C4-2B (cell line): ENCODE measurements at regions not wholly inside any gene's neighbourhood (a gene's known extent, or its start where the extent isn't known, plus 50 kb on each side); places are given as distances from the start of the nearest gene placed in this dataset.

Experiments
- H3K27ac ChIP-seq: fragments of 450-650 bp; 2 replicates; pipeline ENCODE4 v1.5.1; 2017
- ZFX ChIP-seq: fragments of 450-650 bp; IDR thresholded peaks from 2 replicates; pipeline ENCODE4 v1.6.1; 2017
- TF ChIP-seq, protein P1 (sequence below): fragments of 450-650 bp; conservative IDR thresholded peaks from 2 replicates; pipeline ENCODE4 v1.5.1; 2017; ENCODE audit warnings: mild to moderate bottlenecking

DNA sequence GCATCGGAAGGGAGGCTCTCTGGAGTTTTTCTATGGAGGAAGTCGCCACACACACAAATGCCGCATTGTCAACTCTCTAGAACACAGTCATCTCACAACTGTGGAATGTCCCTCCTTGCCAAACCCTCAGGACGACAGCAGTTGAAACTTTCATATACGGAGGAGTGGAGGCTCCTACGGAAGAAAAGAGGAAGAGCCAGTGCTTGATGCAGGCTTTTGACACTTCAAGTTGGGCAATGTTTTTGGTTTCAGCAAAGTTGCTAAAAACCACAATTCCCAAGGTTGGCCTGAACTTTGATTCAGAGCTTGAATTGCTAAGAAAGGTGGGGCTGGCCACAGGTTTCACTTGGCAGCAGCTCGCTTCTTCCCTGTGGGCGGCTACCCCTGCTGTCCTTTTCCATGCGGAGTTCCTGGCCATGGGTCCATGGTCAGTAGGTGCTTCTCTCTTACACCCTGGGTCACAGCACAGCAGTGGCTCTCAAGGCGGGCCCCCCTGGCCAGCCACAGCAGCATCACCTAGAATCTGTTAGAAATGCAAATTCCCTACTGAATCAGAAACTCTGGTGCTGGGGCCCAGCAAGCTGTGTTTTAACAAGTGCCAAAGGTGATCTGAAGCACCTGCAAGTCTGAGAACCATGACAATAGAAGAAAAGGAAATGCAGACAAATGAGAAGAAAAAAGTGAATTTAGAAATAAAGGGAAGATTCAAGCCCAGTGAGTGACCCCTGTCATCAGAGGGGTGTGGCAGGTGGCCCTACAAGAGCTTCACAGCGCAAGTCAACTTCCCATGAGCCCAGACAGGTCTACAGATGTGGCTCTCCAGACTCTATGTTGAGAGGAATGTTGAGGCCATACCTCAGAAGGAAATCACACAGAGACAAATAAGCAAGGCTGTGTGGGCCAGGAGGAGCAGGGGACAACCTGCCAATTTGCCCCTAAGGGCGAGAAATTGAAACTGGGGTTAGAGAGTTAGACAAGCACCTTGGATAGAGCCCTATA lies 856.4 kb downstream of the RNF144A start:
- H3K27ac ChIP-seq: no peak overlapping the region
- TF ChIP-seq ZFX: no peak
- TF ChIP-seq, protein P1, sequence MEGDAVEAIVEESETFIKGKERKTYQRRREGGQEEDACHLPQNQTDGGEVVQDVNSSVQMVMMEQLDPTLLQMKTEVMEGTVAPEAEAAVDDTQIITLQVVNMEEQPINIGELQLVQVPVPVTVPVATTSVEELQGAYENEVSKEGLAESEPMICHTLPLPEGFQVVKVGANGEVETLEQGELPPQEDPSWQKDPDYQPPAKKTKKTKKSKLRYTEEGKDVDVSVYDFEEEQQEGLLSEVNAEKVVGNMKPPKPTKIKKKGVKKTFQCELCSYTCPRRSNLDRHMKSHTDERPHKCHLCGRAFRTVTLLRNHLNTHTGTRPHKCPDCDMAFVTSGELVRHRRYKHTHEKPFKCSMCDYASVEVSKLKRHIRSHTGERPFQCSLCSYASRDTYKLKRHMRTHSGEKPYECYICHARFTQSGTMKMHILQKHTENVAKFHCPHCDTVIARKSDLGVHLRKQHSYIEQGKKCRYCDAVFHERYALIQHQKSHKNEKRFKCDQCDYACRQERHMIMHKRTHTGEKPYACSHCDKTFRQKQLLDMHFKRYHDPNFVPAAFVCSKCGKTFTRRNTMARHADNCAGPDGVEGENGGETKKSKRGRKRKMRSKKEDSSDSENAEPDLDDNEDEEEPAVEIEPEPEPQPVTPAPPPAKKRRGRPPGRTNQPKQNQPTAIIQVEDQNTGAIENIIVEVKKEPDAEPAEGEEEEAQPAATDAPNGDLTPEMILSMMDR: no peak

DNA sequence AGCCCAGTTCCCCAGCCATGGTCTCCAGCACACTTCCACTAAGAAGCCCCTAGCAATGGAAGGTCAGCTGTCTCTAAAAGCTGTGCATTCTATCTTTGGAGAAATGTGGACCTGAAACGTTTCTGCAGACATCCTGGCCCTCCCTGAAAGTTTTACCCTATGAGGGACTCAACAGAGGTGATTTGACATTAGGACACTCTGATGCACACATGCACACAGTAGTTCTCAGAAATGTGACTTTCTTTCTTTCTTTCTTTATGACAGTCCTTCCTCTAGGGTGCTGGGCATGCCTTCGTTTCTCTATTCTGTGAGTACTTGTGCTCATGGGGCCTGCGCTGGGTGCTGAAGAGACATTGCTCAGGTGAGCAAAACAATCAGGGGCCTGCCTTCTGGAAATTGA lies 857.3 kb downstream of the RNF144A start:
- H3K27ac ChIP-seq: no peak overlapping the region
- TF ChIP-seq, protein P1: no peak
- TF ChIP-seq ZFX: no peak

DNA sequence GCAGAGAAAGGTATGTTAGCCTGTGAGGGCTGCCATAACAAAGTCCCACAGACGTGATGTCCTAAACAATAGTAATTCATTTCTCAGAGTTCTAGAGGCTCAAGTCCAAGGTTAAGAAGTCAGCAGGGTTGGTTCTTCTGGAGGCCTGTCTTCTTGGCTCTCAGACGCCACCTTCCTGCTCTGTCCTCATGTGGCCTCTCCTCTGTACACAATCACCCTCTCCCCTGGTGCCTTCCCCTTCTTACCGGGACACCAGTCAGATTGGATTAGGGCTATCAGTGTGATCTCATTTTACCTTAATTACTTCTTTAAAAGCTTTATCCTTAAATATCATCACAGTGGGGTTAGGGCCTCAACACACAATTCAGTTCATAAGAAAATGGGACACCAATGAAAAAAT lies 860.5 kb downstream of the RNF144A start:
- H3K27ac ChIP-seq: no peak overlapping the region
- TF ChIP-seq, protein P1: no peak
- TF ChIP-seq ZFX: no peak

DNA sequence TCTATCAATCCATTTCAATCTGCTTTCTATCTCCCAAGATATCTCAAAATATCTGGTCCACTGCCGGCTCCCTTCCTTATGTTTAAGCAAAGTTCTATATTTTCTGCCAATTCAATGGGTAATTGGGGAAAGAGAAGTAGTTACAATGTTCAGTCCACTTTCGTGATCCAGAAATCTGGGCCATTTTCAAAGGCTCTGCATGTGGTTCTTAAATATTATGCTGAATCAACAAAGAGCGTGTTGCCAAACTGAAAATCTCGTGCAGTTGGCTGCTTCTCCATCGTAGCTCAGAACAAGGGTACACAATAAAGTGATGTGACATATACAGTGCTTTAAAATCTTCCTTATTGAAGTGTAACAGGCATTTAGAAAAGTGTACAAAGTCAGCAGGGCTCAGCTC lies 863.1 kb downstream of the RNF144A start:
- H3K27ac ChIP-seq: no peak overlapping the region
- TF ChIP-seq, protein P1: no peak
- TF ChIP-seq ZFX: no peak

DNA sequence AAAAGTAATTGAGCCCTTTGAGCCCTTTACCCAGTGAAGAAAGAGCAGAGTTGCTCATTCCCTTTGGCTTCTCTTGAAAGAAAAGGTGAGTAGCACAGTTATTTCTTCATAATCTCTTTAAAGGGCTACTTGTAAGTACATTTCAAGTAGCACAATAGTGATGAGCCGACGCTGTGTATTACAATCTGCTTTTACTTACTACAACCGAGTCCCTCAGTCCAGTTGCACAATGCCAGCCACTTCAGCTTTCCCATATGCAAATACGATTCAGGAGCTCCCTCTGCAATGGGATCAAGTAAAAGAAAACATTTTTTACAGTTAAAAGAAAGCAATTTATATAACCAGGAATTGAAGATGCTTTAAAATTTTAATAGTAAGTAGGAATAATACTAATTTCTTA lies 868.5 kb downstream of the RNF144A start:
- TF ChIP-seq, protein P1: no peak
- no peak for TF ChIP-seq ZFX
- no peak overlapping the region for H3K27ac ChIP-seq

DNA sequence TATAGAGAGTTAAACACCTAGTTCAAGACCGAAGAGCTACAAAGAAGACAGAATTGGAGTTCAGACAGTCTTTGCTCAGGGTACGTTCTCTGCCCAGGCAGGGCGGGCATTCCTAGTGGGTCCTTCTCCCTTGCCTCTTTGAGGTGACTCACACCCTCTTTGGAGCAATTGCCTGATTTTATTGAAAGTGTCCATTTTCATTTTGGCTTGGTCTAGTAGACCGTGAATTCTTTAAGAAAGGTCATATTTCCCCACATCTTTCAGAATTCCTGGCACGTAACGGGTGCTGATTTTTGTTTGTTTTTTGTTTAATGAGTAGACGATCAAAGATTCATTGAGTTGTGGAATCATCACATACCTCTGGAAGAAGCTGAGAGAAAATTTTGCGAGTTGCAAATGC lies 871.5 kb downstream of the RNF144A start:
- no peak overlapping the region for H3K27ac ChIP-seq

More for the DNA sequence above, 871.5 kb downstream of the RNF144A start:
- TF ChIP-seq, protein P1: no peak
- TF ChIP-seq ZFX: no peak
